Gastrocnemius medialis (tissue), 4 donors: ENCODE measurements at regions not wholly inside any gene's neighbourhood (a gene's known extent, or its start where the extent isn't known, plus 50 kb on each side); places are given as distances from the start of the nearest gene placed in this dataset.

Source experiments
- ATAC-seq, 2 donors: fragments of 150-250 bp; one replicate each; pipeline ENCODE4 v1.9.1; 2016
- DNase-seq, 2 donors: peaks; one replicate each; pipeline ENCODE4 v3.0.0-alpha.2; 2019
- H3K27ac ChIP-seq, 4 donors: fragments of 200-600 bp; sonication (generic); 1 replicate in 1 of 4; 2 replicates in 3 of 4; pipeline ENCODE4 v1.5.1; 2016 to 2018; ENCODE audit warnings: mild to moderate bottlenecking in 2 of 4, moderate library complexity in 1 of 4
- H3K27me3 ChIP-seq, 3 donors: fragments of 200-600 bp; sonication (generic) in 2 of 3; 1 replicate in 1 of 3; 2 replicates in 2 of 3; pipeline versions ENCODE4 v1.5.1 to v1.6.0; 2016 to 2019; ENCODE audit warnings: mild to moderate bottlenecking in 1 of 3, moderate library complexity in 1 of 3
- H3K36me3 ChIP-seq, 2 donors: fragments of 200-600 bp; sonication (generic) in 1 of 2; one replicate each; pipeline ENCODE4 v1.5.1; 2017 to 2018
- H3K4me1 ChIP-seq, 2 donors: fragments of 200-600 bp; sonication (generic) in 1 of 2; one replicate each; pipeline ENCODE4 v1.5.1; 2016 to 2017; ENCODE audit warnings: mild to moderate bottlenecking in 2 of 2
- H3K4me3 ChIP-seq, 4 donors: fragments of 200-600 bp; sonication (generic) in 3 of 4; 1 replicate in 1 of 4; 2 replicates in 3 of 4; pipeline ENCODE4 v1.5.1; 2016 to 2019; ENCODE audit warnings: mild to moderate bottlenecking in 2 of 4
- H3K9me3 ChIP-seq, 3 donors: fragments of 200-600 bp; sonication (generic) in 2 of 3; 1 replicate in 1 of 3; 2 replicates in 2 of 3; pipeline ENCODE4 v1.5.1; 2016 to 2019
- CTCF ChIP-seq, 5 experiments: fragments of 450-650 bp in 3 of 5; fragments of 200-600 bp in 2 of 5; sonication (generic) in 2 of 5; IDR thresholded peaks in 4 of 5; conservative IDR thresholded peaks in 1 of 5; 1 replicate in 4 of 5; 2 replicates in 1 of 5; pipeline ENCODE4 v1.5.1; 2016 to 2019; ENCODE audit warnings: antibody characterized with exemption in 5 of 5, mild to moderate bottlenecking in 3 of 5, moderate library complexity in 3 of 5
- POLR2A ChIP-seq, 2 donors: fragments of 450-650 bp; IDR thresholded peaks; one replicate each; pipeline ENCODE4 v1.6.1; 2017; ENCODE audit warnings: antibody characterized with exemption in 2 of 2, mild to moderate bottlenecking in 2 of 2, moderate library complexity in 2 of 2
- in situ Hi-C, 4 donors: fragments of 200-750 bp; cut with MboI; loops; one replicate each; pipeline versions ENCODE4 v1.15.0 to v1.8.0; 2017; ENCODE audit warnings: low sequenced_read_pairs in 4 of 4
- intact Hi-C: fragments of 100-400 bp; cut with DNase I; formaldehyde crosslinking; loops from one replicate; pipeline ENCODE4 v1.15.1; 2023; ENCODE audit warnings: low total_unique reads

- Histone ChIP-seq H3K9me3 (no peaks in the 10 kb centered on the region), H3K27me3 (no peaks in the 10 kb centered on the region), H3K4me3 (no peak overlapping the region), H3K36me3 (no peaks in the 10 kb centered on the region), H3K27ac (no peak overlapping the region), H3K4me1 (peaks cover 18 to 50% of the 10 kb centered on the region in 2 donors)
- TF ChIP-seq CTCF (IDR thresholded peaks at IDR 0.05 in 4 of 5, conservative IDR thresholded peaks at IDR 0.05 in 1 of 5), result no peak
- TF ChIP-seq POLR2A (IDR thresholded peaks at IDR 0.05), result no peak
- ATAC-seq, result no peak
- intact Hi-C loops (no loop called here), in situ Hi-C loops (no loop called here)
- no peak for DNase-seq
These were observed 178.3 kb upstream of the RFC3 start for GRCh38 chr13:33639626-33640080.

- H3K4me1 ChIP-seq, result peaks cover 18 to 53% of the 10 kb centered on the region in 2 donors
- in situ Hi-C loops, result no loop called here
- no peak overlapping the region for H3K27ac ChIP-seq
- DNase-seq, result no peak
- H3K4me3 ChIP-seq, result no peak overlapping the region
- no peaks in the 10 kb centered on the region for H3K27me3 ChIP-seq
- ATAC-seq, result no peak
- H3K9me3 ChIP-seq, result no peaks in the 10 kb centered on the region
- no peaks in the 10 kb centered on the region for H3K36me3 ChIP-seq
- intact Hi-C loops, result no loop called here
- no peak for TF ChIP-seq CTCF (IDR thresholded peaks at IDR 0.05 in 4 of 5, conservative IDR thresholded peaks at IDR 0.05 in 1 of 5)
- TF ChIP-seq POLR2A (IDR thresholded peaks at IDR 0.05), result no peak
These were observed 177.1 kb upstream of the RFC3 start for GRCh38 chr13:33640832-33641231.

GRCh38 chr13:33642374-33643065, 175.4 kb upstream of the RFC3 start:
- Histone ChIP-seq H3K36me3 (no peaks in the 10 kb centered on the region), H3K9me3 (no peaks in the 10 kb centered on the region), H3K4me3 (no peak overlapping the region), H3K27me3 (no peaks in the 10 kb centered on the region), H3K4me1 (peaks cover 18 to 47% of the 10 kb centered on the region in 2 donors), H3K27ac (peak overlapping the region; percentile 66 to 76 (median 74))
- intact Hi-C loops, result loop anchor here (2.0 kb wide), 1 partner anchor 100 kb away; no protein-coding TSS in a partner anchor
- TF ChIP-seq CTCF (IDR thresholded peaks at IDR 0.05 in 4 of 5, conservative IDR thresholded peaks at IDR 0.05 in 1 of 5) (no peak), POLR2A (IDR thresholded peaks at IDR 0.05) (no peak)
- in situ Hi-C loops, result no loop called here
- peak; percentile 52 to 75 for DNase-seq
- peak; percentile 78 to 88 for ATAC-seq

- Histone ChIP-seq H3K27me3 (no peaks in the 10 kb centered on the region), H3K4me3 (no peak overlapping the region), H3K9me3 (no peaks in the 10 kb centered on the region), H3K36me3 (no peaks in the 10 kb centered on the region), H3K4me1 (peaks cover 18 to 38% of the 10 kb centered on the region in 2 donors), H3K27ac (peak overlapping the region; percentile 66 to 76 (median 74))
- intact Hi-C loops (loop anchor here (1.0 kb wide), 1 partner anchor 152 kb away; no protein-coding TSS in a partner anchor), in situ Hi-C loops (no loop called here)
- TF ChIP-seq CTCF (IDR thresholded peaks at IDR 0.05 in 4 of 5, conservative IDR thresholded peaks at IDR 0.05 in 1 of 5) (no peak), POLR2A (IDR thresholded peaks at IDR 0.05) (no peak)
- peak; percentile 20 to 34 for ATAC-seq
- peak; percentile 32 to 38 for DNase-seq
These were observed 173.1 kb upstream of the RFC3 start for GRCh38 chr13:33644581-33645543.
